ENCODE measurements at regions not wholly inside any gene's neighbourhood (a gene's known extent, or its start where the extent isn't known, plus 50 kb on each side); places are given as distances from the start of the nearest gene placed in this dataset.
A peak's percentile ranks its signal among the peaks of the same experiment; 100 is the strongest.

DNA sequence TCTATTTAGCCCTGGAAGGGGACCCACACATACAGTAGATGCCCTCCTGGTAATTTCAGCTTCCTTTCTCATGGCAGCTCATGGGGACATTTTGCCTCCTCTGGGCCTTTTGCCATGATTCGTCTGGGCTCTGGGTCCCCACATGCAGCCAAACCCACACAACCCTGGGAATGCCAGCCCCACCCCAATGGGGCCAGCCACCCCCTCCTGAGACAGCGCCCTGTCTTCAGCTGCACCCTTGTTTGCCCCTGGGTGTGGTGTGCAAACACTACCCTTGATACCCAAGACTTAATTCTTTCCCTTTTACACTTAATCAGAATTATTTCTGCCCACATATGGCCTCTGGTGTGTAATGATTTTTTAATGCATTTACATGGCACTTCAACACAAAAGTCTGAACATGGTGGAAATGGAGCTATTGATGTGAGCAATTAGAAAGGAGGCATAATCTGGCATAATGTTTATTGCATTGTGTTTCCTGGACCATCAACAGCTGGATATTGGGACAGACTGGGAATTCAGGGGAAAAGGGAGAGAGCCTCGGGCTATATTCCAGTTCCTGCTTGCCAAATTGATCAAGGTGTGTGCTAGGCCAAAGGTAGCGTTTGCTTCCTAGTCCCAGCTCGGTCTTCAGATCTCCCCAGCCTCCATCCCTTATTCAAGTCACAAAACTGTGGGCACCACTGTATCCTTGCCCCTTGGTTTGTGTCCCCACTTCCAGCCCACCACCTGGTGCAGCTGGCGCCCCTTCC, 85.0 kb upstream of the ANO1 start:
- DNase-seq (ENCODE audit: low spot score) = peak; percentile 32

DNA sequence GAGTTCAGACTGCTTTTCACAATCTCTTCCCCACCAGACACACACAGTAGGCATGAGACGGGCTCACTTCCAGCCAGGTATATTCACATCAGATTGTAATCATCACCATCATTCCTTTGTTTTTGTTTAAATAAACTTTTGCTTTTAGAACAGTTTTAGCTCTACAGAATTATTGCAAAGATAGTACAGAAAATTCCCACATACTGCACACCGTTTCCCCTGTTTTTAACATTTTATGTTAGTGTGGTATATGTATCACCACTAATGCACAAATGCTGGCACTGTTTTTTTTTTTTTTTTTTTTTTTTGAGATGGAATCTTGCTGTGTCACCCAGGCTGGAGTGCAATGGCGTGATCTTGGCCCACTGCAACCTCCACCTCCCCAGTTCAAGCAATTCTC, 83.3 kb upstream of the ANO1 start:
- DNase-seq (ENCODE audit: low spot score) = no peak

DNA sequence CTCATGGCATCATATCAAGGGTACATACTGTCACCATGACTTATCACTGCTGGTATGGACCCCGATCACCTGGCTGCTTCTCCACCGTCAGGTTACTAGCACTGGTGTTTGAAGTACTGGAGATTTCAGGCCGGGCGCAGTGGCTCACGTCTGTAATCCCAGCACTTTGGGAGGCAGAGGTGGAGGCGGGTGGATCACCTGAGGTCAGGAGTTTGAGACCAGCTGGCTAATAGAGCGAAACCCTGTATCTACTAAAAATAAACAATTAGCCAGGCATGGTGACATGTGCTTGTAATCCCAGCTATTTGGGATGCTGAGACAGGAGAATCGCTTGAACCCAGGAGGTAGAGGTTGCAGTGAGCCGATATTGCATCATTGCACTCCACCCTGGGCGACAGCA, 82.4 kb upstream of the ANO1 start:
- DNase-seq (ENCODE audit: low spot score) = no peak

DNA sequence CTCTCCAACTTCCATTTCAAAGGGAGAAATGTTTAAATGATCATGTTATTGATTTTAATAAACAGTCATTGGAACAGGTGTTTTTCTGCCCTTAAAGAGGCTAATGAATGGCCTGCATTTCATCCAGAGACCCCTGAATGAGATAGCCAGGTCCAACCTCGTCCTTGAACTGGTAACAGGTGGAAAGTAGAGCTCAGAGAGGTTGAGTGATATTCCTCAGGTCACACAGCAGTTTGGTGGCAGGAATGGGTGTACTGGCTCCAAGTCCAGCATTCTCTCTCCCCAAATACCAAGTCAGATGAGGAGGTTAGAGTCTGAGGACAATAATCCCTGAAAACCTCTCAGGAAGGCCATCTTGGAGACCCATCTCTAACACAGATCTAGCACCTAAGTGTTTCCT, 81.7 kb upstream of the ANO1 start:
- DNase-seq (ENCODE audit: low spot score) = no peak

DNA sequence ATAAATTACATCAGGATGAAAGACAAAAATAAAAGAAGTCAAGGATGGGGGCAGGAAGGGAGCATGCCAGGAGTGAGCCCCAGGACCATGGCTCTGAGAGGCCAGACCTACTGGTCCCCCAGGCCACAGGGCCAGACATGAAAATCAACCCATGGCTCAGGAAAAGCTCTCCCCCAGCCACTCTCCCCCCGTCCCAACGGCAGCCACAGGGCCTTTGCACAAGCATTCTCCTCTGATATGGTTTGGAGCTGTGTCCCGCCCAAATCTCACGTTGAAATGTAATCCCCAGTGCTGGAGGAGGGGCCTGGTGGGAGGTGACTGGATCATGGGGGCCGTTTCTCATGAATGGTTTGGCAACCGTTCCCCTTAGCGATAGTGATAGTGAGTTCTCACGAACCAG, 80.8 kb upstream of the ANO1 start:
- DNase-seq (ENCODE audit: low spot score) = no peak

- DNase-seq (ENCODE audit: low spot score) = no peak
Observed at GRCh38 chr11:69999721-70000120, 78.4 kb upstream of the ANO1 start.

GRCh38 chr11:70000228-70000627, 77.9 kb upstream of the ANO1 start:
- DNase-seq (ENCODE audit: low spot score) = no peak

- no peak for DNase-seq (ENCODE audit: low spot score)
Observed at GRCh38 chr11:70001246-70001645, 76.9 kb upstream of the ANO1 start.

- DNase-seq (ENCODE audit: low spot score) = no peak
Observed at GRCh38 chr11:70002433-70002832, 75.7 kb upstream of the ANO1 start.

GRCh38 chr11:70005107-70005818, 72.9 kb upstream of the ANO1 start:
- no peak for DNase-seq (ENCODE audit: low spot score)

- DNase-seq (ENCODE audit: low spot score) = no peak
Observed at GRCh38 chr11:70007796-70008195, 70.3 kb upstream of the ANO1 start.

DNA sequence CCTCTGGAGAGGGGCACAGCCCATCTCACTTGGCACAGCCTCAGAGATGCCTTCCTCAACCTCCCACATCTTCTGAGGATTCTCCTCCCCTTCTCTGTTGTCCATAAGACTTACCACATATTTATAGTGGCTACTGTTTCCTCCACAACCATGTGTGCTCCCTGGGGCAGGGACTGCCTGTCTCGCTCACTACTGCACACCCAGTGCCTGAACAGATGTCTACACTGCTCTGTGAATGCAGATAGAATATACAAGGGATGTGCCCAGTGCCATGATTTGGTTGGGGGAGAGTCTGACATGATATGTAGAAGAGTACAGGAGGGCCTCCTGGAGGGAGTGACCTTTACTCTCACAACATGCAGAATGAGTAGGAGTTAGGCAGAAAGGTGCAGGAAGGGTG, 67.3 kb upstream of the ANO1 start:
- DNase-seq (ENCODE audit: low spot score) = no peak

- no peak for DNase-seq (ENCODE audit: low spot score)
Observed at GRCh38 chr11:70012134-70012733, 65.9 kb upstream of the ANO1 start.

- DNase-seq (ENCODE audit: low spot score) = no peak
Observed at GRCh38 chr11:70014291-70014690, 63.8 kb upstream of the ANO1 start.

DNA sequence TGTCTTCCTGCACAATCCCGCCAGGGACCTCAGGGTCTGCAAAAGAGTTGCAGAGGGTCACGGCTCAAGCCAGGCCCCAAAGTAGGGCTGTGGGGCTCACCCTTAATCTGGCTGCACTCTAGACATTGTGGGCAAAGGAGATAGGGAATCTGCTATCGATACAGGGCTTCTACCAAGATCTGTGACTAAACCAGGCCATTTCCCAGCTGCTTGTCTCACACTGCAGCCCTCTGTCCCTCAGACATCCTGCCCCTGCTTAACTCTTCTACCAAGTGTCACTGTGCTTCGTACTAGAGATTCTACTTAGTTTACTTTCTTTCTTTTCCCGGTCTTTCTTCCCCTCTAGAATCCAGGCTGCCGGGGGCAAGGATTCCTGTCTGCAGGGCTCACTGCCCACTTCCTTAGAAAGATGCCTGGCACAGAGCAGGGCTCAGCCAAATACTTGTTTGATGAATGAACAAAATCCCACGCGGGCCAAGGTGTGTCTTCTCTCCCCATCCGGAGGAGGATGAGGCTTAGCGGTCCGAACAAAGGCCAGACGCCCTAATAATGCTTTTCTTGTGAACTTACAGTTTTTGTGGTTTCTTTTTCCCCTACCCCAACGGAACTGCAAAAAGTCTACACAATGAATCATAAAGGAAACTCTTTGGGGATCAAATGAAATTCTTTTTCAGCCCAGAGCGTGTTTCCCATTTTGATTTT, 61.3 kb upstream of the ANO1 start:
- DNase-seq (ENCODE audit: low spot score) = no peak

DNA sequence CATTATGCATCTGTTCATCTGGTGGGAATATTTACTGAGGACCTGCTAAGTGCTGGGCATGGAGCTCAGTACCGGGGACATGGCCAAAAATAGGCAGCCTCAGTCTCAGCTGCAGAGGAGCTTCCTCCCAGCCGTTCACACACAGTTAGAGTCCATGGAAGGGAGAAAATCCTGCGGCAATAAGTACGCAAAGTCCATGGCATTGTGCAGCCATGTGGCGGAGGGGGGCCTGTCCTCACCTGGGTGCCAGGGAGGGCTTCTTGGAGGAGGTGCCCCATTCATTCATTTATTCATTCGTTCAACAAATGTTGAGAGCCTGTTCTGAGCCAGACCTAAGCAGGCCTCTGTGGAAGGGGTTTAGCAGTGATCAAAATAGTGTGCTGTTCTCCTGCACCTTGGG, 59.3 kb upstream of the ANO1 start:
- DNase-seq (ENCODE audit: low spot score) = no peak

GRCh38 chr11:70019576-70020011, 58.5 kb upstream of the ANO1 start:
- DNase-seq (ENCODE audit: low spot score) = no peak

- no peak for DNase-seq (ENCODE audit: low spot score)
Observed at GRCh38 chr11:70020336-70021214, 57.5 kb upstream of the ANO1 start.

DNA sequence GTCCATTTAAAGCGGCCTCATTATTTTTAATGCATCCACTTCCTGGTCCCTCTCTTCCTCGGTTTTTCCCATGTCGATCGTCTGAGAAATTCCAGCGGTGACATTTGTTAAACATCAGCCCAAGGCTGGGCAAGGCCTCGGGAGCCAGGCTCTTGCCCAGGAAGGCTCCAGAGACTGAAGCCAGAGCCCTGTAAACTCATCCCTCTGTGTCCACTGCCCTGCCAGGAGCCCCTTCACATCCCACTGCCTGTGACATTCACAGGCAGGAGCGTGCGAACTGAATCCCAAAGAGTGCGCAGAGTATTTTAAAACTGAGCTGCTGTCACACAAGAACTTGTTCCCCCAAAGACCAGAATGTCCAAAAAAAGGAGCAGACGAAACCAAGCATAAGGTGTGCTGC, 56.5 kb upstream of the ANO1 start:
- DNase-seq (ENCODE audit: low spot score) = no peak

GRCh38 chr11:70024036-70024772, 53.9 kb upstream of the ANO1 start:
- DNase-seq (ENCODE audit: low spot score) = no peak

DNA sequence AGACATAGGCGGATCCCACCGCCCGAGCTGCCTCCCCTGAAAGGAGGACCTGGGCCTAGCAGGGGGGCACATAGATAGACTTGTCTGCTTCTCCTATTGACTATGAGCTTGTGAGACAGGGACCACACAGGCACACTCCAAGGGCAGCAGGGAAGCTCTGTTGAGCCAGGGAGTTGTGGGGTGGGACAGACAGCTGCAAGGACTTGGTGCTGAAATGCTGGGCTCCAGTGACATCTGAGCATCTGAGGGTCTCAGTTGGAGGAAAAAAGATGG, 53.4 kb upstream of the ANO1 start:
- no peak for DNase-seq (ENCODE audit: low spot score)

Measured in HT-29 (cell line).